ENCODE measurements at regions not wholly inside any gene's neighbourhood (a gene's known extent, or its start where the extent isn't known, plus 50 kb on each side); places are given as distances from the start of the nearest gene placed in this dataset.

DNA sequence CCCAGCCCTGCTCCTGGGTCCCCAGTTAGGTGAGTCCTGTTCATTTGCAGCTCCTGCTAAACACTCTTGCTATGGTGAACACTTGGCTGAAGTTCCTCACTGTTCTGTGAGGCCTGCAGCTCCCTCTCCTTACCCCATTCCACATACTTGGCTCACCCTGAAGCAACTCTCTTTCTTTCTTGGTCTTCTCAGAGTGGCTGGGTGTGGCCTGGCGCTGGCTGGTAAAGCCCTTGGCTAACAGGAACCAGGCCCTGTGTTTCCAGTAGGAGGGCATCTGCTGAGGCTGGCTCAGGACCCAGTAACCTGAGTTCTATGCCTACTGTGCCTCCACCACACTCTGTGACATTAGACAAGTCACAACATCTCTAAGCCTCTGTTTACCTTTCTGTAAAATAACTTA, 53.1 kb upstream of the COL13A1 start:
- H3K4me1 ChIP-seq (ENCODE audit: control insufficient read depth in 1 of 2, insufficient read depth in 2 of 2, low read length in 2 of 2), result no peaks in the 10 kb centered on the region
- H3K9ac ChIP-seq (ENCODE audit: low read depth in 1 of 2, low read length in 2 of 2), result no peak overlapping the region
- no peaks in the 10 kb centered on the region for H3K9me3 ChIP-seq (ENCODE audit: control insufficient read depth in 1 of 2, low read length in 2 of 2)
- no peaks in the 10 kb centered on the region for H3K36me3 ChIP-seq (ENCODE audit: control insufficient read depth in 1 of 2, insufficient read depth in 2 of 2, low read length in 2 of 2)
- peaks cover 0 to 6% of the 10 kb centered on the region in 2 donors for H3K27me3 ChIP-seq (ENCODE audit: control insufficient read depth in 1 of 2, insufficient read depth in 2 of 2, low read length in 2 of 2)
- no peak overlapping the region for H3K27ac ChIP-seq (ENCODE audit: low read depth, low read length)
- no peak overlapping the region for H3K4me3 ChIP-seq (ENCODE audit: low read depth in 1 of 2, low read length in 2 of 2)

DNA sequence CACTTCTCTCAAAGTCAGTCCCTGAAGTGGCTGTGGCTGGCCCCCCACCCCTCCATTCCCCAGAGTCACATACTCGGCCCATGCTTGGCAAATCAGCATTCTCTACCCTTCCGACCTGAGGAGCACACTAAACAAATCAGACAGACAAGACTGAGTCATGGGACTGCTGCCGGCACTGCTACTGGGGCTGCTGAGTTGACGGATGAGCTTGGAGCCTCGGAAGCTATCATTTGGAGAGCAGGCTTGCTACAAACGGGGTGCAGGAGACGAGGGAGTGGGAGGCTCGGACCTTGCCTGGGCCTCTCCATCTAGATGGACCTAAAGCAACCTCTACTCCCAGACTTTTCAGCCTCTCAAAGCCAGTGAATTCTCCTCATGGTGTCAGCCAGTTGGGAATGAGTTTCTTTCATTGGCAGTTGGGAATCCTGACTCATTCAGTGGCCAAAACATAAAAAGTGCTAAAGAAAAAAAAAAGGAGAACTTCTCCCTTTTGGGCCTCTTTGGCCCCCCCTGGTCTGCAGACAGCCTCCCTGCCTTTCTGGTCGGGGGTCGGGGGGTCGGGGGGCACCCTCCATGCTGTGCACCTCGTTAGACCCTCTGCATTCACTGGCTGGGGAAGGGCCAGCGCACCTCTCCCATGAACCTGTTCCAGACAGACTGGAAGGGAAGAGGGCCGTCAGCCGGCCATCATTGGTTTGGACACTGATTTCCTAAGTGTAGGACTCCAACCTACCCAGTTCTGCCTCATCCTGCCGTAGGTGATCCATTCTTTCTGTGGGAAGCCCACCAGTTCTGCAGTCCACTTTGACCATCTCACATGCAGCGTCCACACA, 52.3 kb upstream of the COL13A1 start:
- H3K27ac ChIP-seq (ENCODE audit: low read depth, low read length), result no peak overlapping the region

DNA sequence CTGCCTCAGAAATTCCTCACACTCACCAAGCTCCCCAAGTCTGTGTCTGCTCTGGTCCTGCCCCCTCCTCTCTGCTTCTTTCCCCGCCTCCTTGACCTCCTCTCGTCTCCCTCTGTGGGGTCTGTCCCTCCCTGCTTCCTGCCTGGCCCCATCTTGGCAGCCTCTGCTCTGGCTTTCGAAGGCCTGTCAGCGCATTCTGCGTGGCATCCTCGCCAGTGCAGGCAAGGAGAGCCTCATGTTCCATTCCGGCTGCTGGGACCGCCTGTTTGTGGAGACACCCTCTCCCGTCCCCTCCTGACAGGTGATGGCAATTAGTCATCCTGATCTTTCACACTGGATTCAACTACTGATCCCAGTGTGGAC, 51.7 kb upstream of the COL13A1 start:
- H3K27ac ChIP-seq (ENCODE audit: low read depth, low read length), result no peak overlapping the region
- H3K9me3 ChIP-seq (ENCODE audit: control insufficient read depth in 1 of 2, low read length in 2 of 2), result no peaks in the 10 kb centered on the region
- no peaks in the 10 kb centered on the region for H3K4me1 ChIP-seq (ENCODE audit: control insufficient read depth in 1 of 2, insufficient read depth in 2 of 2, low read length in 2 of 2)
- peaks cover 0 to 6% of the 10 kb centered on the region in 2 donors for H3K27me3 ChIP-seq (ENCODE audit: control insufficient read depth in 1 of 2, insufficient read depth in 2 of 2, low read length in 2 of 2)
- no peak overlapping the region for H3K9ac ChIP-seq (ENCODE audit: low read depth in 1 of 2, low read length in 2 of 2)
- H3K36me3 ChIP-seq (ENCODE audit: control insufficient read depth in 1 of 2, insufficient read depth in 2 of 2, low read length in 2 of 2), result no peaks in the 10 kb centered on the region
- no peak overlapping the region for H3K4me3 ChIP-seq (ENCODE audit: low read depth in 1 of 2, low read length in 2 of 2)

More for the DNA sequence above, 52.3 kb upstream of the COL13A1 start:
- Histone ChIP-seq H3K27me3 (ENCODE audit: control insufficient read depth in 1 of 2, insufficient read depth in 2 of 2, low read length in 2 of 2) (peaks cover 0 to 6% of the 10 kb centered on the region in 2 donors), H3K4me1 (ENCODE audit: control insufficient read depth in 1 of 2, insufficient read depth in 2 of 2, low read length in 2 of 2) (no peaks in the 10 kb centered on the region), H3K9ac (ENCODE audit: low read depth in 1 of 2, low read length in 2 of 2) (no peak overlapping the region), H3K4me3 (ENCODE audit: low read depth in 1 of 2, low read length in 2 of 2) (no peak overlapping the region), H3K9me3 (ENCODE audit: control insufficient read depth in 1 of 2, low read length in 2 of 2) (no peaks in the 10 kb centered on the region), H3K36me3 (ENCODE audit: control insufficient read depth in 1 of 2, insufficient read depth in 2 of 2, low read length in 2 of 2) (no peaks in the 10 kb centered on the region)

DNA sequence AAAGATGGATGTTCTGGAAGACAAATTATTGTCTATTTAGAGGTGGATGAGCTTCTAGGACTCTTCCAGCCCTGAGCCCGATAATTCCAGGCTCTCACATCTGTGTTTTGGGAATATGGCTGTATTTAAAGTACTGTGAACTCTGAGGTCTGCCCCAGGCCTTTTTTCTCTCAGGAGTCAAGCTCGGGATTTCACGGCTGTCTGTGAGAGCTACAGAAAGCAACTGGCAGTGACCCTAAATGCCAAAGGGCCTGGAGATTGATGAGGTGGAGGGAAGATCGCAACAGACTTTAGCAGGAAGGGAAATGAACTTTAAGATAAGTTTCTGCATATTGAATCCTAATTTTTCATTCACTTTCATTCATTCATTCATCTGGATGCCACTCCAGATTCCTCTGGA, 51.0 kb upstream of the COL13A1 start:
- no peaks in the 10 kb centered on the region for H3K4me1 ChIP-seq (ENCODE audit: control insufficient read depth in 1 of 2, insufficient read depth in 2 of 2, low read length in 2 of 2)
- no peaks in the 10 kb centered on the region for H3K36me3 ChIP-seq (ENCODE audit: control insufficient read depth in 1 of 2, insufficient read depth in 2 of 2, low read length in 2 of 2)
- no peaks in the 10 kb centered on the region for H3K9me3 ChIP-seq (ENCODE audit: control insufficient read depth in 1 of 2, low read length in 2 of 2)
- no peak overlapping the region for H3K27ac ChIP-seq (ENCODE audit: low read depth, low read length)
- H3K27me3 ChIP-seq (ENCODE audit: control insufficient read depth in 1 of 2, insufficient read depth in 2 of 2, low read length in 2 of 2), result peaks cover 0 to 6% of the 10 kb centered on the region in 2 donors
- H3K4me3 ChIP-seq (ENCODE audit: low read depth in 1 of 2, low read length in 2 of 2), result no peak overlapping the region
- H3K9ac ChIP-seq (ENCODE audit: low read depth in 1 of 2, low read length in 2 of 2), result no peak overlapping the region

DNA sequence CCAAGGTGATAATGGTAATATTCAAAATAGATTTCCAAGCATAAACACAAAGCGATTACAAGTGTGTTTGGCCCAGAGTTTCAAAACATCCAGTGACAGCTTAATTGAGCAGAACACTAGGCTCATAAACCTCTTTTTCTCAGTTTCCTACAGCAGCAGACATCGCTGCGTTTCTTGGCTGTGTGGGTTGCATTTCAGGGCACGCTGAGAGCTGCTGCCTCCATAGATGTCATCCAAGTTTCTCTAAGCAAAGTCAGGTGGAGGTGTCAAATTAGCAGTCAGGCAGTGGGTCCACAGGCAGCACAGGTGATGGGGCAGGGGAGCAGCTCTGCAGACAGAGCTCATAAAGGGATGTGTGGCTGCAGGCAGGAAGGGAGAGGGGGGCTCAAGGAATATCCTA, 50.5 kb upstream of the COL13A1 start:
- Histone ChIP-seq H3K27ac (ENCODE audit: low read depth, low read length) (no peak overlapping the region), H3K4me1 (ENCODE audit: control insufficient read depth in 1 of 2, insufficient read depth in 2 of 2, low read length in 2 of 2) (no peaks in the 10 kb centered on the region), H3K27me3 (ENCODE audit: control insufficient read depth in 1 of 2, insufficient read depth in 2 of 2, low read length in 2 of 2) (peaks cover 0 to 6% of the 10 kb centered on the region in 2 donors), H3K4me3 (ENCODE audit: low read depth in 1 of 2, low read length in 2 of 2) (no peak overlapping the region), H3K9ac (ENCODE audit: low read depth in 1 of 2, low read length in 2 of 2) (no peak overlapping the region), H3K9me3 (ENCODE audit: control insufficient read depth in 1 of 2, low read length in 2 of 2) (no peaks in the 10 kb centered on the region), H3K36me3 (ENCODE audit: control insufficient read depth in 1 of 2, insufficient read depth in 2 of 2, low read length in 2 of 2) (no peaks in the 10 kb centered on the region)

Measured in duodenal mucosa (tissue), 2 donors.